ENCODE measurements at regions not wholly inside any gene's neighbourhood (a gene's known extent, or its start where the extent isn't known, plus 50 kb on each side); places are given as distances from the start of the nearest gene placed in this dataset.

GRCh38 chr1:82689217-82689616, 888.5 kb downstream of the ADGRL2 start:
- no peak for DNase-seq (ENCODE audit: low read depth)

- no peak for DNase-seq (ENCODE audit: low read depth)
These were observed 886.0 kb downstream of the ADGRL2 start for GRCh38 chr1:82686774-82687173.

- DNase-seq (ENCODE audit: low read depth): no peak
These were observed 846.2 kb downstream of the ADGRL2 start for GRCh38 chr1:82646888-82647287.

GRCh38 chr1:82646336-82646735, 845.6 kb downstream of the ADGRL2 start:
- DNase-seq (ENCODE audit: low read depth): no peak

- no peak for DNase-seq (ENCODE audit: low read depth)
These were observed 843.6 kb downstream of the ADGRL2 start for GRCh38 chr1:82644186-82644915.

GRCh38 chr1:82640352-82640751, 839.6 kb downstream of the ADGRL2 start:
- DNase-seq (ENCODE audit: low read depth): no peak

- DNase-seq (ENCODE audit: low read depth): no peak
These were observed 833.5 kb downstream of the ADGRL2 start for GRCh38 chr1:82634266-82634665.

GRCh38 chr1:82632155-82632554, 831.4 kb downstream of the ADGRL2 start:
- DNase-seq (ENCODE audit: low read depth): no peak

GRCh38 chr1:82628887-82629286, 828.2 kb downstream of the ADGRL2 start:
- no peak for DNase-seq (ENCODE audit: low read depth)

- no peak for DNase-seq (ENCODE audit: low read depth)
These were observed 824.8 kb downstream of the ADGRL2 start for GRCh38 chr1:82625537-82625936.

- DNase-seq (ENCODE audit: low read depth): no peak
These were observed 820.3 kb downstream of the ADGRL2 start for GRCh38 chr1:82621076-82621475.

GRCh38 chr1:82614090-82614489, 813.4 kb downstream of the ADGRL2 start:
- DNase-seq (ENCODE audit: low read depth): no peak

GRCh38 chr1:82612986-82613385, 812.3 kb downstream of the ADGRL2 start:
- no peak for DNase-seq (ENCODE audit: low read depth)

- no peak for DNase-seq (ENCODE audit: low read depth)
These were observed 805.8 kb downstream of the ADGRL2 start for GRCh38 chr1:82606546-82606945.

GRCh38 chr1:82604524-82604923, 803.8 kb downstream of the ADGRL2 start:
- DNase-seq (ENCODE audit: low read depth): no peak

GRCh38 chr1:82600314-82600713, 799.6 kb downstream of the ADGRL2 start:
- DNase-seq (ENCODE audit: low read depth): no peak

- DNase-seq (ENCODE audit: low read depth): no peak
These were observed 798.1 kb downstream of the ADGRL2 start for GRCh38 chr1:82598812-82599211.

- DNase-seq (ENCODE audit: low read depth): no peak
These were observed 797.6 kb downstream of the ADGRL2 start for GRCh38 chr1:82598337-82598736.

GRCh38 chr1:82597649-82598048, 796.9 kb downstream of the ADGRL2 start:
- DNase-seq (ENCODE audit: low read depth): no peak

- no peak for DNase-seq (ENCODE audit: low read depth)
These were observed 796.4 kb downstream of the ADGRL2 start for GRCh38 chr1:82597141-82597540.

GRCh38 chr1:82593561-82593960, 792.8 kb downstream of the ADGRL2 start:
- DNase-seq (ENCODE audit: low read depth): no peak

GRCh38 chr1:82589588-82589987, 788.9 kb downstream of the ADGRL2 start:
- DNase-seq (ENCODE audit: low read depth): no peak

GRCh38 chr1:82587371-82587770, 786.6 kb downstream of the ADGRL2 start:
- DNase-seq (ENCODE audit: low read depth): no peak

- DNase-seq (ENCODE audit: low read depth): no peak
These were observed 785.7 kb downstream of the ADGRL2 start for GRCh38 chr1:82586473-82586872.

Data from fibroblast of the conjunctiva (primary cell).